Activated T-cell treated with anti-CD3 and anti-CD28 coated beads for 48 hours (primary cell): ENCODE measurements at regions not wholly inside any gene's neighbourhood (a gene's known extent, or its start where the extent isn't known, plus 50 kb on each side); places are given as distances from the start of the nearest gene placed in this dataset.
"Not testable (repeated sequence)": the region's sequence is repeated elsewhere in the genome, so short reads cannot be mapped to it uniquely, and the experiment has no call there.

Source experiments
- DNase-seq: peaks from one replicate; pipeline ENCODE4 v3.0.0-alpha.2; 2020; ENCODE audit warnings: low read depth

- peak; percentile 8 for DNase-seq
Measured at GRCh38 chr7:108627476-108628051, 57.9 kb downstream of the DNAJB9 start.

GRCh38 chr7:108628678-108629077 is 59.0 kb downstream of the DNAJB9 start:
- DNase-seq: no peak

GRCh38 chr7:108629651-108630400 is 60.2 kb downstream of the DNAJB9 start:
- no peak for DNase-seq

GRCh38 chr7:108634036-108634435 is 64.4 kb downstream of the DNAJB9 start:
- no peak for DNase-seq

GRCh38 chr7:108634535-108634934 is 64.9 kb downstream of the DNAJB9 start:
- DNase-seq: no peak

- no peak for DNase-seq
Measured at GRCh38 chr7:108637049-108637621, 67.5 kb downstream of the DNAJB9 start.

- no peak for DNase-seq
Measured at GRCh38 chr7:108642126-108642525, 72.5 kb downstream of the DNAJB9 start.

GRCh38 chr7:108643136-108643535 is 73.5 kb downstream of the DNAJB9 start:
- DNase-seq: no peak

- no peak for DNase-seq
Measured at GRCh38 chr7:108648989-108649388, 79.3 kb downstream of the DNAJB9 start.

GRCh38 chr7:108650467-108650866 is 80.8 kb downstream of the DNAJB9 start:
- DNase-seq: no peak

DNA sequence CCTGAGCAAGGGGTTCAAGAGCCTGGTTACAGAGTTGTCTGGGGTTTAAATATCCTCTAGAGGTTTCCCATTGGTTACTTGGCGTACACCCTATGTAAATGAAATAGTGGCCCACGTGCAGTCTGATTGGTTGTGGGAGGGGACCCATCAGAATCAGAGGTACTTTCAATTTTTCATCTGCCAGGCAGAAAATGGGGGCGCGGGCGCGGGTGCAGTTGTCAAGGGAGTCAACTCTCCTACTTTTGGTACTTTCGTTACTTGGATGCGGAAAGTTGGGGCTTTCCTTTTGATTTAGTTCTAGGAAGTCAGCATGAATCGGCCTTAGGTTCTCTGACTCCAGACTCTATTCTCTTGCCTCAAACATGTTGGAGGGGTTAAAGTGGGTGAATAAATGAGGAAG is 83.2 kb downstream of the DNAJB9 start:
- no peak for DNase-seq

GRCh38 chr7:108653526-108653925 is 83.9 kb downstream of the DNAJB9 start:
- DNase-seq: no peak

DNA sequence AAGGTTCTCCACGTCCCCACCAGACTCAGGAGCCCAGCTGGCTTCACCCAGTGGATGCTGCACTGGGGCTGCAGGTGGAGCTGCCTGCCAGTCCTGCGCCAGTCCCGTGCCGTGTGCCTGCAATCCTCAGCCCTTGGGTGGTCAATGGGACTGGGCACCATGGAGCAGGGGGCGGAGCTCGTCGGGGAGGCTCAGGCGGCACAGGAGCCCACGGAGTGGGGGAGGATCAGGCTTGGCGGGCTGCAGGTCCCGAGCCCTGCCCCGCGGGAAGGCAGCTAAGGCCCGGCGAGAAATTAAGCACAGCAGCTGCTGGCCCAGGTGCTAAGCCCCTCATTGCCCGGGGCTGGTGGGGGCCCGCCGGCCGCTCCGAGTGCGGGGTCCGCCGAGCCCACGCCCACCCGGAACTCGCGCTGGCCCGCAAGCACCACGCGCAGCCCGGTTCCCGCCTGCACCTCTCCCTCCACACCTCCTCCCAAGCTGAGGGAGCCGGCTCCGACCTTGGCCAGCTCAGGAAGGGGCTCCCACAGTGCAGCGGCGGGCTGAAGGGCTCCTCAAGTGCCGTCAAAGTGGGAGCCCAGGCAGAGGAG is 87.6 kb downstream of the DNAJB9 start:
- not testable (repeated sequence) for DNase-seq

DNA sequence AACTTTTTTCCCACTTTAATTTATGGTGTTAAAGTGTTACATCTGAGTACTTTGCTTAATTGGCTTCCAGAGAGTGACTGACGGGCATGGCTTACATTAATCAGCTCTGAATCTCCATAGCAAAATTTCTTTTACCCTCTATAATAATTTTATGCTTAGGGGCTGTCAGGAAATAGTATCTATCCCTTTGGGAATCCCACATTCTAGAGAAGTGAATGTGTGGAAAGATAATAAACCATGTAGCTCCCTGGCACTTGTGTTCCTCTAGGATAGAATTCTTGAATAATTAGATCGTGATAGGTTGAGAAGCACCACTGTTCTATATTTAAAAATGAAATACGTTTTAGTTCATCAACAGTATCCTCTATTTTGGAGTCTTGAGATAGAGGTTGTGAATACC is 89.6 kb downstream of the DNAJB9 start:
- no peak for DNase-seq

DNA sequence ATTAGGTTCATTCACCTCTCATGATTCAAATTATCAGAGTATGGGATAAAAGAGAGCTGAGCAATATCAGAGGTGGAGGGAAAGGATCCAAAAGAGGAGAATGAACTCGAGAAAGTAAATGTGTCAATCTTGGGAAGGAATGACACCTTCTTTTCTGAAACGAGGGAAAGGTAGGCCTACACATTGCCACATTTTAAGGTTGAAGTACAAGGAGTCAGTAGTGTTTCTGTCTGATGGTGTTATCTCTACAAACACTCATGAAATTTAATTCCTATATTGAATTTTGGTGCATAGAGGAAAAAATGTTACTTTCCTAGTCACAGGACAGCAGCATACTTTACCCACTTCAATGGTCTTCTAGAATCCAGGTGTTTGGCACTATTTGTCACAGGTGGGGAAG is 90.2 kb downstream of the DNAJB9 start:
- no peak for DNase-seq

DNA sequence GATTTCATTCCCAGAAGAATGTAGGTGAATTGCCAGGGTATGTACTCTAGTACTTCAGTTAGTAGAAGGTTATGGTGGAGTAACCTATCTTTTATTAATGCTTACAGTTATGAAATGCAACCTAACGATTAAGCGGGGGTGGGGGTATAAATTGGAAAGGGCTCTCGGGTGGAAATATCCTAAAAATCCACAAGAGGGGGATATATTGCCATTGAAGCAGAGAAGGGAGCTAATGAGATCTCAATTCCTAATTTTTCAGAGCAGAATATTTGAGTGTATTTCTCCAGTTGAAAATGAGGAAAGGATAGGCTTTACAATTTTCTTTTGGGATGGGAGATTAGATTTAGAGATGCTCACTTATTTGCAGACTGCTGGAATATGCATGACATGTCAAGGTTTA is 90.8 kb downstream of the DNAJB9 start:
- DNase-seq: no peak

- no peak for DNase-seq
Measured at GRCh38 chr7:108662783-108663362, 93.2 kb downstream of the DNAJB9 start.

- no peak for DNase-seq
Measured at GRCh38 chr7:108663701-108664100, 94.0 kb downstream of the DNAJB9 start.

DNA sequence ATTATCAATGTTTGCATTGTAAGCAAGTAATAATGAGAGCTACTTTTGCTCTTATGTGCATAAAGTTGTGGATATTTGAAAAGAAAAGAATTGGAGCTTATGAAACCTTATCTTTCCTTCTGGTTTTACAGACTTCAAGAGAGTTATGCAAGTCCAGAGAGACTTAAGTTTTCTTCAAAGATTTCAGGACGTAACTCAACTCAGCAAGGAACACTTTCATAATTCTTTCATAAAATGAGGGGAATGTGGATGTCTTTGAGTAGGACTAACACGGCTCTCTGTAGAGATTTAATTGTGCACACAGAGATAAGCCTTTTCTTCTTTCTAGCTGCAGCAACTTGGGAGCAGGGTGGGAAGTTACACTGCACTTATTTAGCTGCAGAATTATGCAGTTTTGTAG is 97.5 kb downstream of the DNAJB9 start:
- DNase-seq: no peak

- DNase-seq: no peak
Measured at GRCh38 chr7:108669958-108670357, 100.3 kb downstream of the DNAJB9 start.

- not testable (repeated sequence) for DNase-seq
Measured at GRCh38 chr7:108673699-108674098, 104.0 kb downstream of the DNAJB9 start.

DNA sequence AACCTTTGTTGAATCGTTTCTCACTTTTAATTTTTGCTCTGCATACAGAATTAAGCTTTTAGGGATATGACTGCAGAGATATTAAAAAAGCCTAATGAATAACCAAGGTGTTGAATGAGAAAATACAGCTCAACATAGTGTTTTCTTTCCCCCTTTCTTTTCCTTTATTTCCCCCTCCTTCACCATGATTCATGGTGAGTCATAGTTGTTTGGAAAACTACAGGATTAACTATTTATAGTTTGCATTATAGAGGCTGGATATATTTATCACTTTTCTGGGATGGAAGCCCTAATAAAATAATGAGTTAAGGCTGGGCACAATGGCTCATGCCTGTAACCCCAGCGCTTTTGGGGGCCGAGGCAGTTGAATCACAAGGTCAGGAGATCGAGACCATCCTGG is 115.0 kb downstream of the DNAJB9 start:
- no peak for DNase-seq

GRCh38 chr7:108686494-108686893 is 116.8 kb downstream of the DNAJB9 start:
- DNase-seq: no peak
